Body of pancreas (tissue), 4 donors: ENCODE measurements at regions not wholly inside any gene's neighbourhood (a gene's known extent, or its start where the extent isn't known, plus 50 kb on each side); places are given as distances from the start of the nearest gene placed in this dataset.

Experiments used
- POLR2A ChIP-seq, 3 donors: fragments of 450-650 bp; IDR thresholded peaks; one replicate each; pipeline ENCODE4 v1.6.1; 2016; ENCODE audit warnings: antibody characterized with exemption in 3 of 3, mild to moderate bottlenecking in 2 of 3
- TF ChIP-seq, protein P1 (sequence below), 7 experiments: fragments of 450-650 bp in 4 of 7; fragments of 200-600 bp in 3 of 7; sonication (generic) in 3 of 7; IDR thresholded peaks; one replicate each; pipeline ENCODE4 v1.5.1; 2016 to 2019; ENCODE audit warnings: antibody characterized with exemption in 7 of 7

DNA sequence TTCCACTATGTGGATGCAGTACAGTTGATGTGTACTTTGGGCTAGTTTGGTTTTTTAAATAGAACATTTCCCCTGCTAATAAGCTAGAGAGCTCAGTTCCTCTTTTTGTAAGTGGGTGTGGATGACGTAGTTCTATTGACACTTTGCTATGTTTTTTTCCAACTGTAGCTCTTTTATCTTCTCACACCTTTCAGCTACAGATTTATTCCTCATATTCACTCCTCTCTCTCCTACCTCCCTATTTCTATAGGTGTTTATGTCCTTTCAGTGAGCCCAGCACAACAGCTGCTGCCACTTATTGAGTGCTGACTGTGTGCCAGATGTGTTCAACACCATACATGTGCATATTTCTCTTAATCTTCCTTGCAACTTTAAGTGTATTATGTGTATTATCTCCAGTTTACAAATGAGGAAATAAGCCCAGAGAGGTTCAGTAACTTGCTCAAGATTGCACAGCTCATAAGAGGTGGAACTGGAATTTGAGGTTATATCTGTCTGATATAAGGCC is 215.7 kb downstream of the SEMA6A start:
- TF ChIP-seq, protein P1, sequence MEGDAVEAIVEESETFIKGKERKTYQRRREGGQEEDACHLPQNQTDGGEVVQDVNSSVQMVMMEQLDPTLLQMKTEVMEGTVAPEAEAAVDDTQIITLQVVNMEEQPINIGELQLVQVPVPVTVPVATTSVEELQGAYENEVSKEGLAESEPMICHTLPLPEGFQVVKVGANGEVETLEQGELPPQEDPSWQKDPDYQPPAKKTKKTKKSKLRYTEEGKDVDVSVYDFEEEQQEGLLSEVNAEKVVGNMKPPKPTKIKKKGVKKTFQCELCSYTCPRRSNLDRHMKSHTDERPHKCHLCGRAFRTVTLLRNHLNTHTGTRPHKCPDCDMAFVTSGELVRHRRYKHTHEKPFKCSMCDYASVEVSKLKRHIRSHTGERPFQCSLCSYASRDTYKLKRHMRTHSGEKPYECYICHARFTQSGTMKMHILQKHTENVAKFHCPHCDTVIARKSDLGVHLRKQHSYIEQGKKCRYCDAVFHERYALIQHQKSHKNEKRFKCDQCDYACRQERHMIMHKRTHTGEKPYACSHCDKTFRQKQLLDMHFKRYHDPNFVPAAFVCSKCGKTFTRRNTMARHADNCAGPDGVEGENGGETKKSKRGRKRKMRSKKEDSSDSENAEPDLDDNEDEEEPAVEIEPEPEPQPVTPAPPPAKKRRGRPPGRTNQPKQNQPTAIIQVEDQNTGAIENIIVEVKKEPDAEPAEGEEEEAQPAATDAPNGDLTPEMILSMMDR (IDR thresholded peaks at IDR 0.05) = no peak
- TF ChIP-seq POLR2A (IDR thresholded peaks at IDR 0.05) = no peak
